ENCODE measurements at regions not wholly inside any gene's neighbourhood (a gene's known extent, or its start where the extent isn't known, plus 50 kb on each side); places are given as distances from the start of the nearest gene placed in this dataset.

DNA sequence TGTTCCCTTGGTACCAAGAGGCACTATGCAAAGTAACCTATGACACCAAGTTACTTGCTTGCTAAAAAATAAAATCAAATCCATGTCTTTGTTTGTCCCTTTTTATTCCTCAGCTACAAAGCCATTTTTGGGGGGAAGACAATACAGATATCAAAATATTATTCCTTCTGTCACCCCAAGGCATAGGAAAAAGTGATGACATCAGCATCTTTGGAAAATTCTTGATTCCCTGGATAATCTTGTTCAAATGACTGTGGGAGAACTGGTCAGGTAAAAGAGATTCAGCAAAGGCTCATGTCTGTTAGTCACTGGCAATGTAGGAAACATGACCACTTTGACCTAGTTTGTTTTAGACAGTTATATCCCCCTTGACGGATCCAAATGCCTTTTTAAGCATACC, 373.1 kb downstream of the MAT2B start:
- no peak overlapping the region for H2AFZ ChIP-seq (ENCODE audit: low read depth, low read length)
- FAIRE-seq (no peak), DNase-seq (ENCODE audit: low read depth, low spot score) (no peak)
- no peaks in the 10 kb centered on the region for H3K79me2 ChIP-seq (ENCODE audit: control insufficient read depth, insufficient read depth, low read length)
- no peaks in the 10 kb centered on the region for H3K9me1 ChIP-seq (replicated peaks; ENCODE audit: control insufficient read depth, extremely low read depth, insufficient read depth, low read length)
- no peaks in the 10 kb centered on the region for H3K4me1 ChIP-seq (ENCODE audit: control insufficient read depth, extremely low read depth, insufficient read depth, low read length)
- H3K9ac ChIP-seq (replicated peaks; ENCODE audit: extremely low read depth, insufficient read depth, low read length): no peak overlapping the region
- intact Hi-C loops (cut with micrococcal nuclease) (no loop called here), dilution Hi-C loops (cut with MboI; ENCODE audit: extremely low pct_ligation_motif_present, low sequenced_read_pairs) (no loop called here)
- H3K27ac ChIP-seq (ENCODE audit: insufficient read depth, low read depth, low read length): no peak overlapping the region
- no peak for TF ChIP-seq MYC (IDR thresholded peaks at IDR 0.05; ENCODE audit: low read depth, low read length)
- no peak for TF ChIP-seq POLR2AphosphoS5 (IDR thresholded peaks at IDR 0.05; ENCODE audit: insufficient read depth, low read depth, low read length)
- TF ChIP-seq GATA2 (IDR thresholded peaks at IDR 0.05; ENCODE audit: insufficient read depth, insufficient read length, low read depth, low read length): no peak
- no peak for TF ChIP-seq EZH2 (IDR thresholded peaks at IDR 0.05; ENCODE audit: borderline replicate concordance, low read depth, low read length, severe bottlenecking)
- no peak for TF ChIP-seq JUN (IDR thresholded peaks at IDR 0.05; ENCODE audit: borderline replicate concordance, insufficient read depth, insufficient read length, low read depth)
- TF ChIP-seq, protein P1, sequence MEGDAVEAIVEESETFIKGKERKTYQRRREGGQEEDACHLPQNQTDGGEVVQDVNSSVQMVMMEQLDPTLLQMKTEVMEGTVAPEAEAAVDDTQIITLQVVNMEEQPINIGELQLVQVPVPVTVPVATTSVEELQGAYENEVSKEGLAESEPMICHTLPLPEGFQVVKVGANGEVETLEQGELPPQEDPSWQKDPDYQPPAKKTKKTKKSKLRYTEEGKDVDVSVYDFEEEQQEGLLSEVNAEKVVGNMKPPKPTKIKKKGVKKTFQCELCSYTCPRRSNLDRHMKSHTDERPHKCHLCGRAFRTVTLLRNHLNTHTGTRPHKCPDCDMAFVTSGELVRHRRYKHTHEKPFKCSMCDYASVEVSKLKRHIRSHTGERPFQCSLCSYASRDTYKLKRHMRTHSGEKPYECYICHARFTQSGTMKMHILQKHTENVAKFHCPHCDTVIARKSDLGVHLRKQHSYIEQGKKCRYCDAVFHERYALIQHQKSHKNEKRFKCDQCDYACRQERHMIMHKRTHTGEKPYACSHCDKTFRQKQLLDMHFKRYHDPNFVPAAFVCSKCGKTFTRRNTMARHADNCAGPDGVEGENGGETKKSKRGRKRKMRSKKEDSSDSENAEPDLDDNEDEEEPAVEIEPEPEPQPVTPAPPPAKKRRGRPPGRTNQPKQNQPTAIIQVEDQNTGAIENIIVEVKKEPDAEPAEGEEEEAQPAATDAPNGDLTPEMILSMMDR (IDR thresholded peaks at IDR 0.05; ENCODE audit: extremely low read depth in 1 of 2, insufficient read depth in 1 of 2, low read depth in 1 of 2, low read length in 2 of 2): no peak
- no peak for TF ChIP-seq POLR2A (IDR thresholded peaks at IDR 0.05; ENCODE audit: low read depth, low read length)
- TF ChIP-seq FOS (IDR thresholded peaks at IDR 0.05; ENCODE audit: borderline replicate concordance, insufficient read depth, low read length): no peak
- TF ChIP-seq, protein P2, sequence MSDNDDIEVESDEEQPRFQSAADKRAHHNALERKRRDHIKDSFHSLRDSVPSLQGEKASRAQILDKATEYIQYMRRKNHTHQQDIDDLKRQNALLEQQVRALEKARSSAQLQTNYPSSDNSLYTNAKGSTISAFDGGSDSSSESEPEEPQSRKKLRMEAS (IDR thresholded peaks at IDR 0.05; ENCODE audit: insufficient read depth, insufficient read length): no peak
- H3K9me3 ChIP-seq (replicated peaks; ENCODE audit: control insufficient read depth, insufficient read depth, low read length): no peaks in the 10 kb centered on the region
- ChIA-PET CTCF (interaction anchor here (1.5 kb wide), 1 partner anchor 134 kb away, joined by 3 read pairs; no protein-coding TSS in a partner anchor), POLR2A (no interaction called here)
- H4K20me1 ChIP-seq (replicated peaks; ENCODE audit: control insufficient read depth, extremely low read depth, insufficient read depth, low read length): no peaks in the 10 kb centered on the region
- no peak overlapping the region for H3K4me3 ChIP-seq (replicated peaks in 1 of 3; ENCODE audit: insufficient read depth in 1 of 3, low read depth in 1 of 3, low read length in 3 of 3)
- no peak overlapping the region for H3K4me2 ChIP-seq (ENCODE audit: insufficient read depth, low read length)
- H3K27me3 ChIP-seq (ENCODE audit: control insufficient read depth in 2 of 2, insufficient read depth in 2 of 2, low read length in 2 of 2): no peaks in the 10 kb centered on the region
- BruUV-seq (replicated peaks): no TSS peak
- no peaks in the 10 kb centered on the region for H3K36me3 ChIP-seq (ENCODE audit: control insufficient read depth in 2 of 2, extremely low read depth in 1 of 2, insufficient read depth in 2 of 2, low read length in 2 of 2)

Data from endothelial cell of umbilical vein (primary cell).